GM18520 (cell line): ENCODE measurements at regions not wholly inside any gene's neighbourhood (a gene's known extent, or its start where the extent isn't known, plus 50 kb on each side); places are given as distances from the start of the nearest gene placed in this dataset.
A peak's percentile ranks its signal among the peaks of the same experiment; 100 is the strongest.
"Not testable (repeated sequence)": the region's sequence is repeated elsewhere in the genome, so short reads cannot be mapped to it uniquely, and the experiment has no call there.

Experiments
- ATAC-seq: cut with Tn5 transposase; IDR thresholded peaks from one replicate; pipeline ENCODE4 v1.9.1; 2021; ENCODE audit not compliant: unreplicated experiment

GRCh38 chr3:75118779-75119178 lies 504.3 kb upstream of the CNTN3 start:
- no peak for ATAC-seq

DNA sequence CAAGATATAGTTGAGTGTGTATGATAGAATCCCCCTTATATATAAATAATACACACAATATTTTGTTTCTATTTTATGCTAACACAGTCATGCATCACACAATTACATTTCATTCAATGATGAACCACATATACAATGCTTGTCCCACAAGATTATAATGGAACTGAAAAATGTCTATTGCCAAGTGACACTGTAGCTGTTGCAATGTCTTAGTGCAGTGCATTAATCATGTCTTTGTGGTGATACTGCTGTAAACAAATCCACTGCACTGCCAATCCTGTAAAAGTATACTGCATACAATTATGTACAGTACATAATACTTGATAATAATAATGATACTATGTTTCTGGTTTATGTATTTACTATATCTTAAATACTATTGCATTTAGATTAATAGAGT lies 512.1 kb upstream of the CNTN3 start:
- ATAC-seq = no peak

GRCh38 chr3:75129101-75129500 lies 514.6 kb upstream of the CNTN3 start:
- no peak for ATAC-seq

- ATAC-seq = no peak
Measured at GRCh38 chr3:75136100-75136897, 521.8 kb upstream of the CNTN3 start.

DNA sequence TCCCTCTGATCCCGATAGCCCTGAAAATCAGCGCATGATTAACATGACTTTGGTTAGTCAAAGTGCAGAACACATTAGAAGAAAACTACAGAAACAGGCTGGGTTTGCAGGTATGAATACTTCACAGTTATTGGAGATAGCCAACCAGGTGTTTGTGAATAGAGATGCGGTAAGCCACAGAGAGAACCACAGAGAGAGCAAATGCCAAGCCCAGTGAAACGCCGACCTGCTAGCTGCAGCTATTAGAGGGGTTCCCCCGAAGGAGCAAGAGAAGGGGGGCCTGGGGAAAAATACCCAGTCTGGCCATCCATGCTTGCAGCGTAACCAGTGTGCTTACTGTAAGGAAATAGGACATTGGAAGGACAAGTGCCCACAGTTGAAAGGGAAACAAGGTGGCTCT lies 523.9 kb upstream of the CNTN3 start:
- no peak for ATAC-seq

DNA sequence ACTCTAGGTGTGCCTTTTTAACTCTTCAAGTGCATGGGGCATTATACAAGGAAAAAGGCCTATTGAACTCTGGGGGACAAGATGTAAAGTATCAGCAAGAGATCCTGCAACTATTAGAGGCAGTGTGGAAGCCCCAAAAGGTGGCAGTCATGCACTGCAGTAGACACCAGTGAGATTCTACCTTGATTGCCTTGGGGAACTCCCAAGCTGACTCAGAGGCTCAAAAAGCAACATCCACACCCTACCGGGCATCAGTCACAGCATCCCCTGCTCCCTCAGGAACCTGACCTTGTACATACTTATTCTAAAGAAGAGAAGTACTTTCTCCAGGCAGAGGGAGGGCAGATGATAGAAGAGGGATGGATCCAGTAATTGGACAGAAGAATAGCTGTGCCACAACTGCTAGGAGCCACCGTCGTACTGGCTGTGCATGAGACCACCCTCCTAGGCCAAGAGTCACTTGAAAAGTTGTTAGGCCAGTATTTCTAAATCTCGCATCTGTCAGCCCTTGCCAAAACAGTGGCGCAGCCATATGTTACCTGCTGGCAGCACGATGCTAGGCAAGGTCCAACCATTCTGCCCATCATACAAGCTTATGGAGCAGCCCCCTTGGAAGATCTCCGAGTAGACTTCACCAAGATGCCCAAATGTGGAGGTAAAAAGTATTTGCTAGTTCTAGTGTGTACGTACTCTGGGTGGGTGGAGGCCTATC lies 523.1 kb upstream of the FRG2C start:
- no peak for ATAC-seq

DNA sequence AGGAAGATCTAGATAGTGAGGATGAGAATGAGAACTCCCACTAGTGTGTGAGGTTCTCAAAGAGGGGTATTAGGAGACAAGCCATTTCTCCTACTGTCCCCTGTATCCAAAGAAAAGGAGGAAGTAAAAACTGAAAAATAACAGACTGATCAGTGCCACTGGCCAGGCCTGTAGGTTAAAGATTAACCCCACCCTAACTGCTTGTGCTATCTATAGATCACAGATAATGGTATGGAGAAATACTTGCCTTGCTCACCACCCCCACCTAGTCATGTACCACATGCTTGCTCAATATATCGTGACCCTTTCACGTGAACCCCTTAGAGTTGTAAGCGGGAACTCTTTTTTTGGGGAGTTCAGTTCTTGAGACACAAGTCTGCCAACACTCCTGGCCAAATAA lies 519.7 kb upstream of the FRG2C start:
- no peak for ATAC-seq

- ATAC-seq = no peak
Measured at GRCh38 chr3:75171630-75172230, 492.4 kb upstream of the FRG2C start.

DNA sequence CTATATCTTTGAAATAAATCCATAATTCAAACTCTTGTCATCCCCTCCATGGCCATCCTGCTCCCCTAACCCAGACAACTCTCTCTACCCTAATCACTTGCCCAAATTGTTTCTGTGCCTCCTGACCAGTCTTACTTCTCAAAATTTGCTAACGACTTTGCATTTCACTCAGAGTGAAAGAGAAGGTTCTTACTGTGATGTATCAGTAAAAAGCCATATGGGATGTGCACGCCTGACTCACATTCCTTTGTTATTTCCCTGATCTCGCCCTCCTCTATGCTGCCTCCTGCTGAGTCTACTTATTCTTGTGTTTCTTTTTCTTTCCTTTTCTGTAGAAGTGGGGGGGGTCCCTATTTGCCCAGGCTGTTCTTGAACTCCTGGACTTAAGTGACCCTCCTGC lies 487.2 kb upstream of the FRG2C start:
- ATAC-seq = peak; percentile 44

DNA sequence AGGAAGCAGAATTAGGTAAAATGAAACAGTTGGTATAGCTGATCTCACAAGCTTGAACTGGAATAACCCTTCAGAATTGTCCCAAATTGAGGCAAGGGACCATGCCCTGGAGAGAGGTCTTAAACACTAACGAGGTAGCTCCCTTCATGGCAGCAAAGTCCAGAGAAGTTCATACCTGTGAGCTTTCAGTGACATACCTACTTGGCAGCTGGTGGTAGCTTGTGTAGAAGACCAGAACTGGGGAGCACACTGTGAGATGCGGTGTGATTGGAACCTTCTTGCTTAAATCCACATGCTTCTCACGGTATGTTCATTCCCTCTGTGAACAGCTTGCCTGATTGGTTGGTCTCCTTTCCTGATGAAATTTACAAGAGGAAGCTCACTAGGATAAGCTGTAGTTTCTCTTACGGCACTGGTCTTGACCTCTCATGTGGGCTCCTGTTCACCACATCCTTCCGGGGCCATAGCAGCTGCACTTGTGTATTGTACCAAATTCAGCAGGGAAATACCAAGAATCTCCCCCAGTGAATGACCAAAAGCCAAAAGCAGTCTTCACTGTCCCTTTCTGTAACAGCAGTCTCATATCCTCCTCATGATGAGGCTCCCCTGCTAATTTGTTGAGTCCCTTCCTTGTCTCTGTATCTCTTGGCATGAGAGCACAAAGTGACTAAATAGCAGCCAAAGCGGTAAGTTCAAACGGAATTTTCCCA lies 483.7 kb upstream of the FRG2C start:
- ATAC-seq = no peak

GRCh38 chr3:75180945-75181298 lies 483.2 kb upstream of the FRG2C start:
- ATAC-seq = no peak

GRCh38 chr3:75188962-75189361 lies 475.2 kb upstream of the FRG2C start:
- ATAC-seq = no peak

GRCh38 chr3:75192146-75192616 lies 471.9 kb upstream of the FRG2C start:
- ATAC-seq = no peak

DNA sequence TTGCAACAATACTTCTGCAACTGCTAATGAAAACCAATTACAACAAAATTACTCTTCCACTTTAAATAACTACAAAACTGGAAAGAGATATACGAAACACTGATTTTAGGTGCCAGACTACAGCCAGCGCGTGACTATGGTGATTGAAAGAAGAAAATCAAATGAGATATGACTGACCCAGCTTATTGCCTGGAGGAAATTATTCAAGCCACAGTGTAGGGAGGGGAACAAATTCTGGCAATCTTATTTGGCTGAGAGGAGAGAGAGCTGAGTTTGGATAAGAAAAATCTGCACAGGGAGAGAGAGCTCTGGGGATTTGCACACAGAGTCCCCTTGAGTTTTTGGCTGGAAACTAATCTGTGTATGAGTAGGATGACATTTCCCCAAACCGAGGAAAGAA lies 470.3 kb upstream of the FRG2C start:
- ATAC-seq = no peak

GRCh38 chr3:75214332-75214731 lies 449.8 kb upstream of the FRG2C start:
- ATAC-seq = not testable (repeated sequence)

DNA sequence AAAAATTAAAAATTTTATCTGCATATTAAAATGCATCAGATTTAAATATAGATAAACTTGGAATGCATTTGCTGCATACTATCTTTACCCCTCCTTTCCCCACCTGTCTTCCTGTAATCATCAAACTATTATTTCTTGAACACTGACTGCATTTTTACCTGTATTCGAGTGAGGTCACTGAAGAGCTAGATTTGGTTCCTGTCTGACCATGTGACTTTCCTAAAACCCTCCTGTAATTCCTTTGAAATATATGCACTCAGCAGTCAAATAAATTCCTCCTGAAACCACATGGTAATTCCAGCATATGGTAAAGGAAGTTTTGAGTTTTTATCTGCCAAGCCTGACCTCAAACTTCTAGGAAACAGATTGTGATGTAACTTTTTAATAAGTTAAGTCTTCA lies 445.6 kb upstream of the FRG2C start:
- no peak for ATAC-seq

DNA sequence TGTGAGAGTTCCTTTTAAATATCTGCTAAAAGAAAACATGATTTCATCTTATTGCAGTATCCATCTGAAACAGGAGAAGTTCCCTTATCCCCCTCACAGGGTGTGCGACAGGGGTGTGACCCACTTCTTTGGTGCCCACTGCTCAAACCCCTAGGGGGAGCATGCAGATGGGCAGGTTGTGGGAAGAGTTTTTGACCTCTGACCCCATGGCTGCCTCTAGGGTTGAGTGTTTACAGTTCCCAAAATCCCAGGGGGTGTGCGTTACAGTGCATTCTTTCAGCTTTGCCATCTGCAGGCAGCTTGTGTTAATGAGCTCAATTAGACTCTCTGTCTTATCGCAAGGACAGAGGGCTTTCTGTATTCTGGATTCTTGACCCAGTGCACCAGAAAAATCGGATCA lies 443.2 kb upstream of the FRG2C start:
- no peak for ATAC-seq

DNA sequence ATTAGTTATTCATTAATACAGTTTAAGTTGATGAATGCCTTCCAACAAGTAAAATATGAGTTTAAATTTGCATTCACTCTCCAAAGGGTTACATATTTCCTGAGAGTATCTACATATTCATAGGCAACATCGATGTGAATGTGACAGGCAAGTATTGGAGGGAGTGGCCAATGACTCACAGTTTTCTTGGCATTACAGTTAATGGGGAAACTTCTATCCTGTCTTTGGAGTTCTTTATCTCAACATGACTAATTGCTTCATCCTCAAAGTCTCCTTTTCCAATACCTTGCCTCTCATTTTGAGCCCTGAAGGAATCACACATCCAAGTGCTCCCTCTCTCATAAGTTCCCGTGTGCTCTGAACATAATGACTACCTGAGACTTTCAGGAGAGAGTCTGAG lies 439.7 kb upstream of the FRG2C start:
- no peak for ATAC-seq

- no peak for ATAC-seq
Measured at GRCh38 chr3:75232216-75232615, 431.9 kb upstream of the FRG2C start.

DNA sequence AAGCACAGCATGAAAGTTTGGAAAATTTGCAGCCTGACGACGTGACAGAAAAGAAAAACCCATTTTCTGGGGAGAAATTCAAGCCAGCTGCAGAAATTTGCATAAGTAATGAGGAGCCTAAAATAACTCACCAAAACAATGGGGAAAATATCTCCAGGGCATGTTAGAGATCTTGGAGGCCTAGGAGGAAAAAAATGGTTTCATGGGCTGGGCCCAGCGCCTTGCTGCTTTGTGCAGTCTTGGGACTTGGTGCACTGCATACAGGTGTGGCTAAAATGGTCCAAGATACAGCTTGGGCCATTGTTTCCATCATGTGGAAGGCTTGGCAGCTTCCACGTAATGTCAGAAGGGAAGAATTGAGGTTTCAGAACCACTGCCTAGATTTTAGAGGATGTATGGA lies 428.5 kb upstream of the FRG2C start:
- ATAC-seq = no peak

GRCh38 chr3:75237053-75237452 lies 427.1 kb upstream of the FRG2C start:
- no peak for ATAC-seq

- ATAC-seq = no peak
Measured at GRCh38 chr3:75237477-75237876, 426.7 kb upstream of the FRG2C start.
